GM11168 (cell line): ENCODE measurements at regions not wholly inside any gene's neighbourhood (a gene's known extent, or its start where the extent isn't known, plus 50 kb on each side); places are given as distances from the start of the nearest gene placed in this dataset.

Experiments
- in situ Hi-C: fragments of 300-500 bp; cut with MboI; formaldehyde crosslinking; loops from one replicate; pipeline ENCODE4 v1.12.0; 2022; ENCODE audit warnings: low sequenced_read_pairs; ENCODE audit not compliant: unreplicated experiment

DNA sequence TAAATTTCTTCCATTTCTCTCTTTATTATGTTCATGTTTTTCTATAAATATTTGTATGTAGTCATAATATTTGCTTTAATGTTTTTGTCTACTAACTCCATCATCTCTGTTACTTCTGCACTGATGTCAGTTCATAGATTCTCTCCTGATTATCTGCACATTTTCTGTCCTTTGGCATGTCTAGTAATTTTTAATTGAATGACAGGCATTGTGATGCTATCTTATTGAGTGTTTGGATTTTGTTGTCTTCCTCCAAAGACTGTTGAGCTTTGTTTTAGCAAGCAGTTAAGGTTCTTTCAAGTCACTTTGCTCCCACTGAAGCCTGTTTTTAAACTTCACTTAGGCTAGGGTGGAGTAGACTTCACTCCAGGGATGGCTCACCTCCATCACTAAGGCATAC is 276.8 kb downstream of the DLEU7 start:
- in situ Hi-C loops = no loop called here

DNA sequence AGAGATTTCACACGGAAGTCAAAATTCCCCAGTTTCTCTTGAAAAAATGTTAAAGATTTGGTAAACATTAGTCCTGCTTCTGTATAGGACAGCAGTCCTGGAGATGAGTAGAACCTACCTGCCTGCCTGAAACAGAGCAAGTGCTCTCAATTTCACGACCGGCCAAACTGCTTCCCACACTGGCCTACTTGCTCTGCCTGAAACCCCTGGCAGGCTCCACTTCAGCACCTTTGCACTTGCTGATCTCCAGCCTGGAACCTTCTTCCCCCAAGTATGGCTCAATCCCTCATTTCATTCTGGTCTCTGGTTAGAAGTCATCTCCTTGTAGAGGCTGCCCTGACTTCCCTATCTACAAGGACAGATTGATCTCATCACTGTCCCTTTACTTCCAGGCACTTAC is 271.4 kb downstream of the DLEU7 start:
- in situ Hi-C loops = no loop called here

DNA sequence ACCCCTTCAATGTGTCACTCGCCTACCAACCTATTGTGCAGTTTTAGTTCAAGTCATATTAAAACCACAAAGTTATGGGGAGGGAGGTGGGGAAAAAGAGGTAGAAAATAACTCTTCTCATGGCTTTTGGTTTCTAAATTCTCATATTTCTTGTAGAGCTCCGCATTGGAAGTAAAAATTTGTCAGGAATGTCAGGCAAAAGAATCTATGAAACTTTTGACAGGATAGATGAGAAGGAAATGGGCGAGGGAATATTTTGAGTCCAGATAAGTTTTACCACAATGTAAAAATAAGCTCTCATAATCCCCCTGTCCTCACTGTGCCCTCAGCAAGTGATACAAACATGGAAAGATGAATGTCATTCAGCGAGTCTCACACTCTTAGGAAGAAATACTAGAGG is 270.4 kb downstream of the DLEU7 start:
- in situ Hi-C loops = no loop called here

DNA sequence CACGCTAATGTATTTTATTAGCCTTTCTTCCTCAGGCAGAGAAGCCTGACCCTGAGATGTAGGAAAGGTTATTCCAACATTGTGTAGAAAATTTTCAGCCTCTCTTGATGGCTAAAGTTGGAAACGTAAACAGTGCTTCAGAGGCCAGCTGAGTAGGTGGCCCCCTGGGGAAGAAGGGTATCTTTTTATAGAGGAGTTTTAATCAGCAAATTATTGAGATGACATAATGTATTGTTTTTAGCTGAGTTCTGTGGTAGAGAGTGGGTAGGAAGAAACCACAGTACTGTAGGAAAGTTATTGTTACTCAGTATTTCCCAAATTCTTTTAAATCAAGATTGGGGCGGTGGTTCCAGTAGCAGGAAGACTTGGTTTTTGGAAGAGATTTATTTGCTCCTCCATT is 268.8 kb downstream of the DLEU7 start:
- in situ Hi-C loops = no loop called here

DNA sequence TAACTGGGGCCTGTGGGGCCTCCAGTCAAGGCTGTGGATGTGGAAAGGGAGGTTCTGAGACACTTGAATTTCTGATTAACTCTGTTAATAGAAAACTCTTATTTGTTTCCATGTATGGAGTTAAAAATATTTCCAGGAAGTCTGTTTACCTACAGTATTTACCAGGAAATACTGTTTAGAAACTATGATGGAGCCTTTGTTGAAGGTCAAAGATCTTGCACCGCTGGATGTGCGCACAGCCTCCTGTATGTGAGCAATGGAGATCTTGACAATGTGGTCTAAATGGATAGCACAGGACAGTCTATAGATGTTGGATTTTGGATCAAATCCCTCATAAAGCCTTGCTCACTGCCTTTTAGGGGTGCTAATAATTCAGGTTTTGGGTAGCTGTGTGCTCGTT is 268.4 kb downstream of the DLEU7 start:
- in situ Hi-C loops = no loop called here

DNA sequence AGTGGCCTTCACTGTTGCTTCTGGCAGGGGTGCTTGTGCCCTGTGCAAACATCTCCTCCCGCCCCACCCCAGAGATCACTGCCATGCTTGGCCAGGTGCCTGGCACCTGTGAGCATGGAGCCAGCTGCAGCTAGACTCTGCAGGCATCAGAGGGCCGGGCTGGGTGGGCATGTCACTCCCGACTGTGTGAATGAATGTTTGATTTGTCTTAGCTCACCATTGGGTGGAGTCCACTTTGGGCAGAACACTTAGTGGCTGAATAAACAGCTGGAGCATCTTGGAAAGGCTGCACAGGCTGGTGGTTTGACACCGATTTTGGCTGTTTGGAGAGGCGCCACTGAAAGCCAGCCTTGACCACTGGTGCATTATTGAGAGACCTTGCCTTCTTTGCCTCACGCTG is 267.3 kb downstream of the DLEU7 start:
- in situ Hi-C loops = no loop called here

DNA sequence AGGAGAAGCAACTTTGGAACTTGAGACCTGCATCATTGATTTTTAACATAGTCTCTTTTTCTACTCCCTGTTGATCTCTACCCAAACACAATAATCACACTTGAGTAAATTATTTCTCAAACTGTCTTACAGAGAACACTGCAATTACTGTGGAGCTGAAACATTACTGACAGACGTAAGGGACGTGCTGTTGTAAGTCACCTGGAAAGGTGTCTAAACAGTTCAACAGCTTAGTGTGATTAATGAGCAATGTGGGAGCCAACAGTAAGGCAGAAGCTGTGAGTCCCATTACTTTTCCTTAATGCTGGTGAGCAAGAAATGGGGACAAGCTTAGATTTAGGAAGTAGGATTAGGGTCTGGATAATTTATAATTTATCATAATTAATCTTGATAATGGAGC is 265.7 kb downstream of the DLEU7 start:
- in situ Hi-C loops = no loop called here

DNA sequence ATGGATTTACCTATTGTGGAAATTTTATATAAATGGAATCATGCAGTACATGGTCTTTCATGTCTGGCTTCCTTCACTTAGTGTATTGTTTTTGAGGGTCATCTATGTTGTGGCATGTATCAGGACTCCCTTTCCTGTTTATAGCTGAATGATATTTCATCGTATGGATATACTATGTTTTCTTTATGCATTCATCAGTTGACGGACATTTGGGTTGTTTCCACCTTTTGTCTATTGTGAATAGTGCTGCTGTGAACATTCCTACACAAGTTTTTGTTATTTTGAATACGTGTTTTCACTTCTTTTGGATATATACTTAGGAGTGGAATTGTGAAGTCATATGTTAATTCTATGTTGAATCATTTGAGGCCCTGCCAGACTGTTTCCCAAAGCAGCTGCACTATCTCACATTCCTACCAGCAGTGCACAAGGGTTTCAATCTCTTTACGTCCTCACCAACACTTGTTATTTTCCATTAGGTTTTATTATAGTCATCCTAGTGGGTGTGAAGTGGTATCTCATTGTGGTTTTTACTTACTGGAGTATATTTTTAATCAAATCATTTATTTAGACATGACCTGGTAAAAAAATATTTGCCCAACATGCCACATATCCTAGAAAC is 262.7 kb downstream of the DLEU7 start:
- in situ Hi-C loops = no loop called here

DNA sequence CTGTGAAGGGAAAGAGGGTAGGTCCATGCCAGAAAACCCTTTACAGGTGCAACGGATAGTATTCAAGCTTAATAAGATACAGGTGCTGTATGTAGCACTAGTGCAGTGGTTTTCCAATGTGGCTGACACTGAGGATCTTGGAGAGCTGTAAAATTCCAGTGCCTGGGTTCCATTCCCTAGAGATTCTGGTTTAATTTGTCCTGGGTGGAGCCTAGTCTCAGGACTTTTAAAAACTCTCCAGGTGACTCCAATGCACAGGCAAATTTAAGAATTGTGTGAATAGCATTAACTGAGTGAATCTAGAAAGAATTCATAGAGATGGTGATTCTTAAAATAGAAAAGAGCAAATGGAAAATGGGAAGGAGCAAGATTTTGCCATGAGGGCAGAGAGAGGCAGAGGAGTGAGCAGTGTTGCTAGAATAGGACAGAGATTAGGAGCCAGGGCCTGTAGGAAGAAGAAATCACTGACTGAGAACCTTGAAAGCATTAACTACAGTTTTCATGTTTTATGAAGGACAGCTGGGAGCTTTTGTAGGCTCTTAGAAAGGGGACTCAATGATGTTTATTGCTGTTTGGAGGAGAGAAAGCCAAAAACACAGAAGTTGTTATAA is 261.8 kb downstream of the DLEU7 start:
- in situ Hi-C loops = no loop called here

DNA sequence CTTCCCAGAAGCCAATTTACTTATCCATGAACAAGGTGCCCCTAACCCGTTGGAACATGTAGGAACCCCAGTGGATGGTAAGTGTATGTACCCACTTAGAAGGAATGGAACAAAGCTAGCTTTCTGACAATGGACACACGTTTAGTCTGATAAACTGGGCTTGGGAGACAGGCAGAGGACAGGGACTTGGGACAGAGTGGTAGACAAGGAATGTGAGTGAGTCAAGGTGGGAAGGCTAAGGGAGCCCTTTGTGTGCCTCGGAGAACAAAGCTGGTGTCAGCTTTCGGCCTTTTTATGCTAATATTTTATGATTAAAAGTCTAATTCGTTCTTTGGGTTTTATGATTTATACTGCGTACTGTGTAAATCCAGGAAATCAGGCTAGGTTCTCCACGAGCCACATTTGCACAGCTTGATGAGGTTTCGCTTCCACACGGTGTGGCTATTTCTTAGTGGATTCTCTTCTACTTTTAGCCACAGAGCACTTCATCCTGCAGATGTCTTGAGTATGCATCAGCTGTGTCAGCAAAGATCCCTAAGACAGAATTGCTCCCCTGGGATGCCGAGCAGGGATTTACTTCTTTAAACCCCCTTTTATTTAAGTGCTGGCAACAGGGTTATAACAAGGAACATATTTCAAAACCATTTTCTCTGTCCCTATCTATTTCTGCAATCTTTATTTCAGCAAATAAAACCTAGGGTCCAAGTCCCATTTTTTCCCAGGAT is 258.5 kb downstream of the DLEU7 start:
- in situ Hi-C loops = no loop called here

DNA sequence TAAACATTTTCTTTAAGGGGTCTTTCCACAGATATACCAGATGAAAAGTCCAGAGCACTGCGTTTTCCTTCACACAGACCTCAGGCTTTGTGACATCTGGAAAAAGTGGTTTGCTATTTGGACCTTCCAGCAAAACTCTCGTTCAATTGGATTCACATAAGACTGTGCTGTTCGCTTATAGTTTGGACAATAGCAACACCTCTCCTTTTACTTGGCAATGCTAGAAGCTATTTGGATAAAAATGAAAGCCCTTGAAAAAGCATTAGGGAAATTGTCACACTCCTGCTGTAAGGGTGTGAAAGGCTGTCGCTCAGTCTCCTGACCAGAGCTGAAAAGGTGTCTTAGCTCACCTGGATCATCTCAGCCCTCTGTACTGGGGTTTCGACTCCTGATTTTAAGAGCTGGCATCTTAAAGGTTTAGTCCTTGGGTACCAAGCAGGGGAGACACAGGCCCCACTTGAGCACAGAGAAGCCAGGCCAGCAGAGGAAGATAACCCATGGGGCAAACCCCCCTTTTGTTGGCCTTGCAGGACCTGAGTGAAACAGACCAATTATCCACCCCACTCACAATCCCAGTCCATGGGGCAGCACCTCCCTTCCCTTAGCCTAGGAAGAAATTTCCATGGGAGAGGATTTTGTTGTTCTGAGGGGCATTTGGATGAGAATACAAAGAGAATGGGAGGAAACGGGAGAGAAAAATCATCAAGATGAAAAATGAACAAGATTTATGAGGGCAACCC is 257.6 kb downstream of the DLEU7 start:
- in situ Hi-C loops = no loop called here

DNA sequence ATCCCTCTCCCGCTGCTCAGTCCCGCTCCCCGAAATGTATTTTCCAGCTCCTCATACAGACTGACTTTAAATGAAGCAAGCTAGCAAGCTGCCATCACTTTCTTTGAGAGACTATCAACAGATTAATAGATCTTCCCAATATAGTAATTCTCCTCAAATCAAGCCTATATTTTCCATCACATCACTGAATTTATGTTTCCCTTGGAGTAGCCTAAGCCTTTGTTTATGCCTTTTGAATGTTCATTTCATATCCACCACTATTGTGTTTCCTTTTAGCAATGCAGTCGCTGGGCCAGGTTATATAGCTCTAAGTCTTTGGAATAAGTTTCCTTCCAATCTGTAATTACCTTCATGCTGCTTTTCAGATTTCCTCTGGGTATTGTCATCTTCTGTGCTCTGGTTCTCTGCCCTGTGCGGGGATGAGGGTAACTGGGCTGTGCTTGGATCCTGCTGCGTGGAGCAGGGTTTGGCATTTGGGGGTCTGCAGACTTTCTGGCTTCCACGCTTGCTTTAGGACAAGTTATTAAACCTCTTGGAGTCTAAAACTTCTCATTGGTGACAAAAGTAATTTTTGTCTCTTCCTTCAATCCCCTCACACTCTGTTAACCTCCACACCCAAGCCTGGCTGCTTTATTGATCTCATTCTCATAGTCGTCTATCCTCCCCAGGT is 256.9 kb downstream of the DLEU7 start:
- in situ Hi-C loops = no loop called here

DNA sequence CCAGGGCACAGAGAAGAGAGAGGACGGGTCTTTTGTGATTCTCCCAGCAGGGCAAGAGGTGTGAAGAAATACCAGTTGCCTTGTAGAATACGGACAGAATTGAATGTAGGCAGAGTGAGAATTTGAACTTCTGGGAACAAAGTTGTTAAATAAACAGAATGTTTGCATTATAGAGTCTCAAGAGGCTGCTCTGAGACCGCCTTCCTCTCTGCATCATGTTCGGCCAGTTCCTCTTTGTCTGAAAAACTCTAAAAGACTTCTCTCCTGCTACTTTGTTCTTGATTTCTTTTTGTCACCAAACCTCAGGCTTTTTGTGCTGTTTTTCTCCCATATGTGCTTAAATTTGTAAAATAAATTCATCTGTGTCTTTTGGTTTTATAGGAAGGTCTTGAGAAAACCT is 256.4 kb downstream of the DLEU7 start:
- in situ Hi-C loops = no loop called here

DNA sequence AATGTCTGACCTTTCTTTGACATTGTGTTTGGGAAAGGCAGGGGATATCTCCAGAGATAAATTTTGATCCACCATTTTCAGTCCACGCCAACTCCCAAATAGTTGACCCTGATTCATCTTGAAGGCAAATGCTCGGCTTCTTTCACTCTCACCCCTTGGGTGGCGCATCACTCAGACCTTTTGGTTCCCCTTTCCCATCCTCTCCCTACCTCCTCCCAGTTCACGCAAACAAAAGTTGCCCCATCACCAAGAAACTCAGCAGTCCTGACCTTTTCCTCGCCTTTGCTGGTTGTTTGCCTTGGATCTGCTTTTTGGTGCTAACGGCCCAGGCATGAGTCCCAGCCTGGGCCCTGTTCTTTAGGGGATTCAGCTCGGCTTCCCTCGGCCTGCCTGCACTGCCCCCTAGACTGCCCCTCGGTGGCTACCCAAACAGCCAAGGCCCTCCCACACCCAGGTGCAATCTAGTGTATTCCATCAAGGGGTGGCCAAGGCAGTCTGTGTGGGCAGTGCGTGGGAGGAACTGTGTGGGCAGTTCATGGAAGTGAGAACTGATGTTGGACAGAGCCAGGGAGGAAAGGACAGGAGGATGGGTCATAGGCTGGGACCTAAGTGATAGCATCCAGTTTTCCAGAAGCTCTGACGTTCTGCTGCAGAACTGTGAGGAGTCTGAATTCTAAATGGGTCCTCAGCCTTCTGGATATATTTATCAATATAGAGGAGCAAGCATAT is 255.7 kb downstream of the DLEU7 start:
- in situ Hi-C loops = no loop called here

DNA sequence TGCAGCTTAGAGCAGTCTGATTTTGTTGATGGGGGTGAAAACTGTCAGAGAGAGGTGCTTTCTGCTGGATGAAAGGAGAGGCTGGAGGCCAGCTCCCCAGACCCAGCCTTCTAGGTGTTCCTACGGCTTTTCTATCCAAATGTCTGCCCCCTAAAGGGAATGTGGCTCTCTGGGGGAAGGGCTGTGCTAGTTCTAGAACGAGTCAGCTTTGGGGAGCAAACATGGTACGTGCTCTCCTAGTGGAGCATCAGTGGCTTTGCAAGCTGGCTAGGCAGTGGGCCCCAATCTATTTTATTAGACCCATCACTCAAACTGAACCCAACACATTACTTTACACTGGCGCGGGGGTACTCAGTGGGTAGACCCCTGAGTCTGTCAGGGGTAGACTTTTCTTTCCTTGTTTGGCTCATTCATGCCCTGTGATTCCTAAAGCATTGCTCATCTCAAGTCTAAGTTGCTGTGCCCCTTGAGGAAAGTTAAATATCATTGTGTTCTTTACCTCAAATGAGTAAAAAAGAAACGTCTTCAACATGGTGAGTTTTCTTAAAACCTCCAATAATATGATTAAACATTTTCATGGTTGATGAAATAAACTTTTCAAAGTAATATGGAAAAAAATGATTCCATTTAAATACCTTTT is 254.9 kb downstream of the DLEU7 start:
- in situ Hi-C loops = no loop called here

DNA sequence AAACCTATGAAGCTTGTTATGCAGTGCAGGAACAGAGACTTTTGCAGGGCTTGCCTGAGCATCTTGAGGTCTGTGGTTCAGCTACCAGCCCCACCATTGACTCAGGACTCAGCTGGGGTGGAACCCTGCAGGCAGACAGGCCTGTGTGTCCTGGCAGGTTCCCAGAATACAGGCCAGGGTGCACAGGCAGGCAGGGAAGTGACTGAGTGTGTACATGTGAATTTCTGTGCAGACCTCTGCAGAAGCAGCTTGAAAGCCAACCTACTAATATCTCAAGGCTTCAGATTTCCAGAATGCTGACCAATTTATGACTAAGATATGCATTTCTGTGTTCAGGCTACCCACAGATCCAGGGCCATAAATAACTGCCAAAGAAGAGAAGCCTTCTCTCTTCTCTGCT is 254.4 kb downstream of the DLEU7 start:
- in situ Hi-C loops = no loop called here

DNA sequence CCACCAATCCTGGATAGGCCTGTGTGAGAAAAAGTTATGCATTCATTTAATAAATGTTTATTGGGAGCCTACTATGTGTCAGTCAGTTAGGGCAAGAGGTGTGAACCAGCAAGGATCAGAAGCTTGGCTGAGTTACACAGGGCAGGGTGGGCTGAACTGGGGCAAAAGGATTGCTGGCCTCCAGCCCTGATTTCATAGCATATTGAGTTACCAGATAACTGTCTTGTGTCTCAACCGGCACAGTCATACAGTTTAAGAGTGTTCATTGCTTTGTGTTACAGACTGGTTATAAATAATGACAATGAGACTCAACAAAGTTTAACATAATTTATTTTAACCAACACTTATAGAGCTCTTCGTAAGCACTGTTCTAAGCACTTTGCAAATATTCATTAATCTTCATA is 253.8 kb downstream of the DLEU7 start:
- in situ Hi-C loops = no loop called here

DNA sequence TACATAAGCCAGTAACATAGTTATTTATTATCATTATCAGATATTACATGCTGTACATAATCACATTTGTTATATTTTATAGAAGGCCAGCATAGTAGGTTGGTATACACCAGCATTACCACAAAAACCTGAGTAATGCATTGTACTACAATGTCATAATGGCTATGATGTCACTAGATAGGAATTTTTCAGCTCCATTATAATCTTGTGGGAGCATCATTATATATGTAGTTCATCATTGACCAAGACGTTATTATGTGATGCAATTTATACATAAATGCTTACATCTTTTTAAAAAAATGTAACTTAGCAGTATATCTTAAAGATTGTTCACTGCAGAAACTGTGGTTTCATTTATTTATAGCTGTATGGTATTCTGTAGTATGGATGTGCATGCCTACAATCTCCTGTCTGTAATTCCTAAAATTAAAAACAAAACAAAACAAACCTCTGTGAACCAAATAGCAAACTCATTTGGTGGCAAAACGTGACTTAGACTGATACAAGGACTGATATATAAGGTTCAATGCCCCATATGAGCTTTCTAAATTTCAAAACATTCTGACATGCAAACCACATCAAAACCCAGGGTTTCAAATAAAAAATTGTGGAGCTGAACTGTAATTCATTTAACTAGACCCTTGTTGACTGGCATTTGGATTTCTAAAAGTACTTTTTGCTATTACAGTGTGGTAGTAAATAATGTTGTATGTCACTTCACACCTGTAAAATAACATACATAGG is 250.9 kb downstream of the DLEU7 start:
- in situ Hi-C loops = no loop called here

DNA sequence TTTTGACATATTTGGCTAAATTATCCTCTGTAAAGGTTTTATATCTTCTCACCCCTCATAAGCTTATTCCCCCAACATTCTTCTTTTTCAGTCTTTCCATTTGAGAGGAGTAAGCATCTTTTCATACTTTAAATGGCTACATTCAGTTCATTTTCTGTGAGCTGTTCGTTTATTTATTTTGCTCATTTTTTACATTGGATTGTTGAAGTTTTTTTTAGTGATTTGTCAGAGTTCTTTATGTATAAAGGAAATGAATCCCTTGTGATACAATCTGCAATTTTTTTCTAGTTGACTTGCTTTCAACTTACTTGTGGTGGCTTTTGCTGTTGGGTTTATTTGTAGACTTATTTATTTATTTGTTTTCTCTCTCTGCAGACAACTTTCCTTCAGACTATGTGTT is 250.3 kb downstream of the DLEU7 start:
- in situ Hi-C loops = no loop called here
